ENCODE measurements at regions not wholly inside any gene's neighbourhood (a gene's known extent, or its start where the extent isn't known, plus 50 kb on each side); places are given as distances from the start of the nearest gene placed in this dataset.

DNA sequence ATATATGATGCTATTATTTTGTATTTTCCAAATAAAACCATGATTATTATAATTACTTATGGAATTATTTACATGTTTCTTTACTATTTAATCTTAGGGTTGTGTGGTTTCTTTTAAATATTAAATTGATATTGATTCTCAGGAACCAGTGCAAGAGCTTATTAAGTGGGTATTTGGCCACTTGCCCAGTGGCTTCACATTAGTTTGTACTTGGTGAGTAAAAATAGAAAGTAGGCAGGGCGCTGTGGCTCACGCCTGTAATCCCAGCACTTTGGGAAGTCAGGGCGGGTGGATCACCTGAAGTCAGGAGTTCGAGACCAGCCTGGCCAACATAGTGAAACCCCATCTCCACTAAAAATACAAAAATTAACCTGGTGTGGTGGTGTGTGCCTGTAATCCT lies 497.1 kb downstream of the PTPRC start:
- Histone ChIP-seq H3K4me3 (ENCODE audit: low read depth in 1 of 2, low read length in 2 of 2) (no peak overlapping the region), H3K27ac (ENCODE audit: low read depth in 2 of 2, low read length in 1 of 2) (no peak overlapping the region), H3K4me1 (ENCODE audit: control insufficient read depth in 2 of 2, insufficient read depth in 2 of 2, low read length in 1 of 2) (no peaks in the 10 kb centered on the region), H3K36me3 (ENCODE audit: control insufficient read depth in 2 of 2, insufficient read depth in 2 of 2, low read length in 1 of 2) (no peaks in the 10 kb centered on the region), H3K9me3 (ENCODE audit: control insufficient read depth in 2 of 2, insufficient read depth in 1 of 2, low read depth in 1 of 2, low read length in 1 of 2) (no peaks in the 10 kb centered on the region), H3K27me3 (ENCODE audit: control insufficient read depth in 1 of 2, insufficient read depth in 2 of 2, low read length in 2 of 2) (no peaks in the 10 kb centered on the region)
- 75 to 78% methylated on average over 4 of the region's 4 CpGs for WGBS, 2 donors

DNA sequence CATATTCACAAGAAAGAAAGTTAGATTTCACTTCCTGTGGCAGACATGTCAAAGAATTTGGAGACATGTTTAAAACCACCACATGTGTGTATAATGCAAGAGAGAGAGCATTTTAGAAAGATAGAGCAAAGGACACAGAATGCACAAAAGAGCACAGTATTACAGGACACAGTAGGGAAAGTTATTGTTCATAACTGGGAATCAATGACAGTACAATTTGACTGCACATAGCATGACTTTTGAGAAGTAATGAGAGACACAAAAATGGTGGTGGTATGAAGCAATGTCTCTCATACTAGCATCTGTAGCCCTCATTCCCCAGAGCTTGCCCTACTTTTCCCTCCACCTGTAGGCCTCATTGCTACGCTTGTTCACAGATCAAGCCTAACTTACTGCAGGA lies 499.2 kb downstream of the PTPRC start:
- no peaks in the 10 kb centered on the region for H3K36me3 ChIP-seq (ENCODE audit: control insufficient read depth in 2 of 2, insufficient read depth in 2 of 2, low read length in 1 of 2)
- no peak overlapping the region for H3K27ac ChIP-seq (ENCODE audit: low read depth in 2 of 2, low read length in 1 of 2)
- no peaks in the 10 kb centered on the region for H3K9me3 ChIP-seq (ENCODE audit: control insufficient read depth in 2 of 2, insufficient read depth in 1 of 2, low read depth in 1 of 2, low read length in 1 of 2)
- H3K4me1 ChIP-seq (ENCODE audit: control insufficient read depth in 2 of 2, insufficient read depth in 2 of 2, low read length in 1 of 2) = no peaks in the 10 kb centered on the region
- WGBS, 2 donors = 92 to 100% methylated on average over 1 of the region's 1 CpG
- no peak overlapping the region for H3K4me3 ChIP-seq (ENCODE audit: low read depth in 1 of 2, low read length in 2 of 2)
- no peaks in the 10 kb centered on the region for H3K27me3 ChIP-seq (ENCODE audit: control insufficient read depth in 1 of 2, insufficient read depth in 2 of 2, low read length in 2 of 2)

DNA sequence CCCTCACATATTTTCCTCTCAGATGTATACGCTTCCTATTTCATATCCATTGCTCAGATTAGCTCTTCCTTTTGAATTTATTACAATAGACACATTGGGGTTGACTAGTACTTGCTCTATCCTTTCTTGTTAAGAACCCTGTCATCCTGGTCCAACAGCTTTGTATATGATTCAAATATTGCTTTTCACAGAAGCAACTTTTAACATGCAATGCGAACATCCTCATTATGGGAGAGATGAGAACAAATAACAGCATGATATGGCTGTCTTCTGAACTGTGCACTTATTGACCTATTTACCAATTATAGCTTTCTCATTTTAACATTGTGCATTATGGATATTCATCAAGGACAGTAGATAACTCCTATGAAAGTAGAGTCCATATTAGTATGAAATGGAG lies 510.8 kb downstream of the PTPRC start:
- WGBS, 2 donors = 87 to 95% methylated on average over 2 of the region's 2 CpGs
- Histone ChIP-seq H3K27me3 (ENCODE audit: control insufficient read depth in 1 of 2, insufficient read depth in 2 of 2, low read length in 2 of 2) (no peaks in the 10 kb centered on the region), H3K4me1 (ENCODE audit: control insufficient read depth in 2 of 2, insufficient read depth in 2 of 2, low read length in 1 of 2) (no peaks in the 10 kb centered on the region), H3K9me3 (ENCODE audit: control insufficient read depth in 2 of 2, insufficient read depth in 1 of 2, low read depth in 1 of 2, low read length in 1 of 2) (no peaks in the 10 kb centered on the region), H3K4me3 (ENCODE audit: low read depth in 1 of 2, low read length in 2 of 2) (no peak overlapping the region), H3K27ac (ENCODE audit: low read depth in 2 of 2, low read length in 1 of 2) (no peak overlapping the region), H3K36me3 (ENCODE audit: control insufficient read depth in 2 of 2, insufficient read depth in 2 of 2, low read length in 1 of 2) (no peaks in the 10 kb centered on the region)

DNA sequence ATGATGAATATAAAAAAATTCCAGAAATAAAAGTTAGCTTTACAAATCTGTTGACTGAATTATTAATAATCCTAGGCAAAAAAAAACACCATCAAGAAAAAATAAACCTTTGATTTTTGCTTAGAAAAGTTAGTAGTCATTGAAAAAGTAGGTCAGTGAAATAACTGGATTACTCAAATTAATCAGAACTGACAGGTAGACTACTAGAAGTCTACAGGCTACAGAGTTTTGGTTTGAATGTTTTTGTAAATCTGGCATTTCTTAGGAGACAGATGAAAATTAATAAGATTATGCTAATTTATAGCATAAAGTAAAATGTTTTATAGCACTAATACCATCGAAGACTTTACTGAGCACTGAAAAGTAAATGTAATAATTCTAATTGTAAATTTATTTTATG lies 511.9 kb downstream of the PTPRC start:
- H3K27ac ChIP-seq (ENCODE audit: low read depth in 2 of 2, low read length in 1 of 2) = no peak overlapping the region
- WGBS, 2 donors = 88 to 92% methylated on average over 1 of the region's 1 CpG
- no peaks in the 10 kb centered on the region for H3K27me3 ChIP-seq (ENCODE audit: control insufficient read depth in 1 of 2, insufficient read depth in 2 of 2, low read length in 2 of 2)
- H3K9me3 ChIP-seq (ENCODE audit: control insufficient read depth in 2 of 2, insufficient read depth in 1 of 2, low read depth in 1 of 2, low read length in 1 of 2) = no peaks in the 10 kb centered on the region
- no peaks in the 10 kb centered on the region for H3K36me3 ChIP-seq (ENCODE audit: control insufficient read depth in 2 of 2, insufficient read depth in 2 of 2, low read length in 1 of 2)
- H3K4me3 ChIP-seq (ENCODE audit: low read depth in 1 of 2, low read length in 2 of 2) = no peak overlapping the region
- H3K4me1 ChIP-seq (ENCODE audit: control insufficient read depth in 2 of 2, insufficient read depth in 2 of 2, low read length in 1 of 2) = no peaks in the 10 kb centered on the region

DNA sequence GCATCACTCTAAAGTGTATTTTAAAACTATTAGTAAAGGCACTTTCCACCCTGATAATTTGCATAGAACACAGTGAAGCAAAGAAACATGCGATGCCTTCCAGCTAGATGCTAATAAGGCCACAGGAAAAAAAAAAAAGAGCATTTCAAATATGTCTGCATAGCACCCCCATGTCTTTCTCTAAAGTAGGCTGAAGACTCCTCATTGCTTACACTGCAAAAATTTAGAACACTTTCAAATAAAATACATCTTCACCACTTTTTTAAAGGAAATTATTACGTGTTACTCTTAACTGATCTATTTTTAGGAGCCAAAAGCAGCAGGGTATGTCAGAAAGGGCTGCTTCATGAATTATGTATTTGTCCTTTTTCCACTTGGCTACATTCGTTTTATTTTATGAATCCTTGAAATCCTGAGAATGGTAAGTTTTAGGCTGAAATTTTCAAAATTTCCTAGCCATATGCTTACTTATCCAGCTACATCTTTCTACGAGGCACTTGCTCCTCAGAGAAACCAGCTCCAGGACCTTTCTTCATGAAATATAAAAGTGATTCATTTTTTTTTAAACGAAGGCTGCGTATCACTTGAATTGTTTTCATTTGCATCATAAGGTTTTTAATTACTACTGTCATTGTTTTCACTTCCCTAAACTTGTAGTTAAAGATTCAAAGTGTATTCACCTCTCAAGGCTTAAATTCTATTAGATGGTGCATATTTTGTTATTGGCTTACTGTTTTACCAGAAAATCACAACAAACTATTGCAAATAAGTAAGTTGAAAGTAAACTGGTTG lies 513.0 kb downstream of the PTPRC start:
- Histone ChIP-seq H3K27me3 (ENCODE audit: control insufficient read depth in 1 of 2, insufficient read depth in 2 of 2, low read length in 2 of 2) (no peaks in the 10 kb centered on the region), H3K4me3 (ENCODE audit: low read depth in 1 of 2, low read length in 2 of 2) (no peak overlapping the region), H3K4me1 (ENCODE audit: control insufficient read depth in 2 of 2, insufficient read depth in 2 of 2, low read length in 1 of 2) (no peaks in the 10 kb centered on the region), H3K36me3 (ENCODE audit: control insufficient read depth in 2 of 2, insufficient read depth in 2 of 2, low read length in 1 of 2) (no peaks in the 10 kb centered on the region), H3K9me3 (ENCODE audit: control insufficient read depth in 2 of 2, insufficient read depth in 1 of 2, low read depth in 1 of 2, low read length in 1 of 2) (no peaks in the 10 kb centered on the region), H3K27ac (ENCODE audit: low read depth in 2 of 2, low read length in 1 of 2) (no peak overlapping the region)
- 77 to 82% methylated on average over 6 of the region's 6 CpGs for WGBS, 2 donors

DNA sequence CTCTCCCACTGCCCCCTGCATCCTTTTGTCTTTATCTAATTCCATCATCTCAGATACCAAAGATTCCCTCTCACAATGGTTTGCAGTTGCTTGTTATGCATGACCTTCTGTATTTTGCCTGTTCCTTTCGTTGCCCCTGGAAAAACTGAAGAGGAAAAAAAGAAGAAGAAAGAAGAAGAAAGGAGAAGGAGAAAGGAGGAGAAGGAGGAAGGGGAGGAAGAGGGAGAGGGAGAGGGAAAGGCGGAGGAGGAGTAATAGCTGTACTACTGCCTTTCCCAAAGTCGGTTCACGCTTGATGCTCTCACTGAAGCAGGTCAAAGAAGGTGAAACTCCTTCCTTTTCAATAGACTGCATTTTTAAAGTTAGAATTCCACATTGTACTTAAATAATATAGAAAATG lies 513.8 kb downstream of the PTPRC start:
- WGBS, 2 donors = 70 to 73% methylated on average over 4 of the region's 4 CpGs

DNA sequence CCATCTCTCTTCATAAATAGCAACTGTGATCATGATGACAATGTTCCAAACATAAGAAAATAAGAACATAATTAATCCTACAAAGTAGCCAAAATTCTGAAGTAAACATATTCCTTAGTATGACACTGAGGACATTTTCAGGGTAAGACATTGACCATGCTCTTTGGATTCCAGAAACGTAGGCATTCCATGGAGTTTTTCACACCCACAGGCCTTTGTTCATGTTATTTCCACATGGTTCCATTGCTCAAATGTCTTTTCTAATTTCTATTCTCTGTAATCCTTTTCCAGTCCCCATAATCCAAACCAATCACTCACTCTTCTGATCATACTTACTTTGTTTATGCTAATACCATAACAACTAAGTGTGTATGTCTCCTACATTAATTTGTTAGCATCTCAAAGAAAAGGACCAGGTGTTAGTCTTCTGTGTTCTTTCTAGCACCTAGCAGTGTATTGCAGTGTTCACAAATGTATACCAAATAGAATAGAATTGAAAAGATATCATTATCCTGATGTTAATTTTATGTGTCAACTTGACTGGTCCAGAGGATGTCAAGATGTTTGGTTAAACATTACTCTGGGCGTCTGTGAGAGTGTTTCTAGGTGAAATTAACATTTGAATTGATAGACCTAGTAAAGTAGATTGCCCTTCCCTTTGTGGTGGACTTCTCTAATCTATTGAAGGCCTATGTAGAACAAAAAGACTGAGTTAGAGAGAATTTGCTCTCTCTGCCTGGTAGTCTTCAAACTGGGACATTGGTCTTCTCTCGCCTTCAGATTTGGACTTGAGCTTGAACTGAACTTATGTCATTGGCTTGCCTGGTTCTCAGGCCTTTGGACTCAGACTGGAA lies 516.6 kb downstream of the PTPRC start:
- Histone ChIP-seq H3K36me3 (ENCODE audit: control insufficient read depth in 2 of 2, insufficient read depth in 2 of 2, low read length in 1 of 2) (no peaks in the 10 kb centered on the region), H3K4me1 (ENCODE audit: control insufficient read depth in 2 of 2, insufficient read depth in 2 of 2, low read length in 1 of 2) (no peaks in the 10 kb centered on the region), H3K4me3 (ENCODE audit: low read depth in 1 of 2, low read length in 2 of 2) (no peak overlapping the region), H3K27ac (ENCODE audit: low read depth in 2 of 2, low read length in 1 of 2) (no peak overlapping the region), H3K27me3 (ENCODE audit: control insufficient read depth in 1 of 2, insufficient read depth in 2 of 2, low read length in 2 of 2) (no peaks in the 10 kb centered on the region), H3K9me3 (ENCODE audit: control insufficient read depth in 2 of 2, insufficient read depth in 1 of 2, low read depth in 1 of 2, low read length in 1 of 2) (no peaks in the 10 kb centered on the region)
- WGBS, 2 donors = 66 to 79% methylated on average over 3 of the region's 3 CpGs

More for the DNA sequence above, 513.8 kb downstream of the PTPRC start:
- Histone ChIP-seq H3K4me3 (ENCODE audit: low read depth in 1 of 2, low read length in 2 of 2) (no peak overlapping the region), H3K27me3 (ENCODE audit: control insufficient read depth in 1 of 2, insufficient read depth in 2 of 2, low read length in 2 of 2) (no peaks in the 10 kb centered on the region), H3K9me3 (ENCODE audit: control insufficient read depth in 2 of 2, insufficient read depth in 1 of 2, low read depth in 1 of 2, low read length in 1 of 2) (no peaks in the 10 kb centered on the region), H3K4me1 (ENCODE audit: control insufficient read depth in 2 of 2, insufficient read depth in 2 of 2, low read length in 1 of 2) (no peaks in the 10 kb centered on the region), H3K27ac (ENCODE audit: low read depth in 2 of 2, low read length in 1 of 2) (no peak overlapping the region), H3K36me3 (ENCODE audit: control insufficient read depth in 2 of 2, insufficient read depth in 2 of 2, low read length in 1 of 2) (no peaks in the 10 kb centered on the region)

DNA sequence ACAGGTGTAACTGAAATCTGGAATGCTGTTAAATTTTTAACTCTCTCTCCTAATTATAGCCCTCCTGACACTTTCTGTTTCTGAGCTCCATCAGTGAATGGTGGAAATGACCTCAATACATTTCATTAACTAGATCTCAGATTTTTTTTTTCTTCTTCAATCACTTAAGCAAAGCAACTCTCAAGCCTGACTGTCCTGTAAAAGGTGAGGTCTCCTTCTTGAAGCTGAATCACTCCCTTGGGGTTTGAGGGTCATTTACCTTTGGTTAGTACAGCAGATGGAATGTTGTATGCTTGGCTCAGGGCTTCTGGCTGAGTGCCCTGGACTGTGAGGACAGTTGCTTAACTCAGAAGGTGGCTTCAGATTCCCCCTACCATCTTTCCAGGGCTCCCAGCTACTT lies 518.7 kb downstream of the PTPRC start:
- no peaks in the 10 kb centered on the region for H3K9me3 ChIP-seq (ENCODE audit: control insufficient read depth in 2 of 2, insufficient read depth in 1 of 2, low read depth in 1 of 2, low read length in 1 of 2)
- no peaks in the 10 kb centered on the region for H3K27me3 ChIP-seq (ENCODE audit: control insufficient read depth in 1 of 2, insufficient read depth in 2 of 2, low read length in 2 of 2)

DNA sequence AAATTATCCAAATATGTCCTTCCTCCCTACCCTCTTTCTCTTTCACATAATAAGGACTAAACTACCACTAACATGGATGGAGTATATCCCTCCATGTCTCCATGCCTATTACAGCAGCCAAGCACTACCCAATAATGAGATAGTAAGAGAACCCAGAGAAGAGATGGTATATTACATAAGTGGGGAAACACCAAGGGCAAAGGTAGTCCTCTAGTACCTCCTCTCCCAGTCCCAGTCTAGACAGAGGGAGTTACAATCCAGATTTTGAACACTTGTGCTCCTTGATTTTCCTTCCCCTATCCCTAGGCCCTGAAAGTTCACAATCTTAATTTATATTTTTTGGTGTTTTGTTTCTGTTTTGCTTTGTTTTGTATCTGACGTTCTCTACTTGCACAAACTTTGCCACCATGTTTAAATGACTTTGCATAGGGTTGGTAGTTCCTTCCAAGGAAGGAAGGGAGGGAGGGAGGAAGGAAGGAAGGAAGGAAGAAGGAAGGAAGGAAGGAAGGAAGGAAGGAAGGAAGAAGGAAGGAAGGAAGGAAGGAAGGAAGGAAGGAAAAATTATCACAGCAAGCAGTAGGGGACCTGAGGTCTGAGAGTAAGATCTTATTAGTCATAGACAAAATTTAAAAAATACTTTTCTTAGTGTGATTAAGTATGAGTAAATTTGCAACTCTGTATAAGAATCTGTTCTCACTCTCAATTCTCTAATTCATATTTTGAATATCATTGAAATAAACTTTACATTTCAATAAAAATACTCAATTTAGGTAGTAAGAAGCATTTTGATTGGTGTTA lies 521.9 kb downstream of the PTPRC start:
- Histone ChIP-seq H3K9me3 (ENCODE audit: control insufficient read depth in 2 of 2, insufficient read depth in 1 of 2, low read depth in 1 of 2, low read length in 1 of 2) (no peaks in the 10 kb centered on the region), H3K4me1 (ENCODE audit: control insufficient read depth in 2 of 2, insufficient read depth in 2 of 2, low read length in 1 of 2) (no peaks in the 10 kb centered on the region), H3K27ac (ENCODE audit: low read depth in 2 of 2, low read length in 1 of 2) (no peak overlapping the region), H3K4me3 (ENCODE audit: low read depth in 1 of 2, low read length in 2 of 2) (no peak overlapping the region), H3K27me3 (ENCODE audit: control insufficient read depth in 1 of 2, insufficient read depth in 2 of 2, low read length in 2 of 2) (no peaks in the 10 kb centered on the region), H3K36me3 (ENCODE audit: control insufficient read depth in 2 of 2, insufficient read depth in 2 of 2, low read length in 1 of 2) (no peaks in the 10 kb centered on the region)
- 80 to 82% methylated on average over 1 of the region's 1 CpG for WGBS, 2 donors

More for the DNA sequence above, 518.7 kb downstream of the PTPRC start:
- Histone ChIP-seq H3K36me3 (ENCODE audit: control insufficient read depth in 2 of 2, insufficient read depth in 2 of 2, low read length in 1 of 2) (no peaks in the 10 kb centered on the region), H3K4me1 (ENCODE audit: control insufficient read depth in 2 of 2, insufficient read depth in 2 of 2, low read length in 1 of 2) (no peaks in the 10 kb centered on the region), H3K27ac (ENCODE audit: low read depth in 2 of 2, low read length in 1 of 2) (no peak overlapping the region), H3K4me3 (ENCODE audit: low read depth in 1 of 2, low read length in 2 of 2) (no peak overlapping the region)

Measured in esophagus (tissue), 2 donors.